ENCODE measurements at regions not wholly inside any gene's neighbourhood (a gene's known extent, or its start where the extent isn't known, plus 50 kb on each side); places are given as distances from the start of the nearest gene placed in this dataset.

GRCh38 chr2:129008055-129008880 lies 689.6 kb upstream of the HS6ST1 start:
- H3K4me3 ChIP-seq (ENCODE audit: low read depth, low read length) = no peak overlapping the region
- no peaks in the 10 kb centered on the region for H3K4me1 ChIP-seq
- no peaks in the 10 kb centered on the region for H3K36me3 ChIP-seq (ENCODE audit: control insufficient read depth, insufficient read depth, low read length)
- H3K9me3 ChIP-seq (ENCODE audit: control insufficient read depth, low read length) = no peaks in the 10 kb centered on the region
- no peaks in the 10 kb centered on the region for H3K79me2 ChIP-seq
- no peak overlapping the region for H3K9ac ChIP-seq
- no peak overlapping the region for H3K27ac ChIP-seq
- no peaks in the 10 kb centered on the region for H3K27me3 ChIP-seq (ENCODE audit: control insufficient read depth, insufficient read depth, low read length)
- TF ChIP-seq CTCF (IDR thresholded peaks at IDR 0.05) = no peak
- no peak overlapping the region for H3K4me2 ChIP-seq (ENCODE audit: low read length)
- H2AFZ ChIP-seq = no peak overlapping the region

- no peak overlapping the region for H2AFZ ChIP-seq
- H3K4me2 ChIP-seq (ENCODE audit: low read length) = no peak overlapping the region
- H3K27me3 ChIP-seq (ENCODE audit: control insufficient read depth, insufficient read depth, low read length) = no peaks in the 10 kb centered on the region
- no peaks in the 10 kb centered on the region for H3K4me1 ChIP-seq
- TF ChIP-seq CTCF (IDR thresholded peaks at IDR 0.05) = no peak
- no peak overlapping the region for H3K9ac ChIP-seq
- no peaks in the 10 kb centered on the region for H3K79me2 ChIP-seq
- no peak overlapping the region for H3K4me3 ChIP-seq (ENCODE audit: low read depth, low read length)
- no peak overlapping the region for H3K27ac ChIP-seq
- H3K36me3 ChIP-seq (ENCODE audit: control insufficient read depth, insufficient read depth, low read length) = no peaks in the 10 kb centered on the region
- no peaks in the 10 kb centered on the region for H3K9me3 ChIP-seq (ENCODE audit: control insufficient read depth, low read length)
These were observed 690.4 kb upstream of the HS6ST1 start for GRCh38 chr2:129008881-129009554.

DNA sequence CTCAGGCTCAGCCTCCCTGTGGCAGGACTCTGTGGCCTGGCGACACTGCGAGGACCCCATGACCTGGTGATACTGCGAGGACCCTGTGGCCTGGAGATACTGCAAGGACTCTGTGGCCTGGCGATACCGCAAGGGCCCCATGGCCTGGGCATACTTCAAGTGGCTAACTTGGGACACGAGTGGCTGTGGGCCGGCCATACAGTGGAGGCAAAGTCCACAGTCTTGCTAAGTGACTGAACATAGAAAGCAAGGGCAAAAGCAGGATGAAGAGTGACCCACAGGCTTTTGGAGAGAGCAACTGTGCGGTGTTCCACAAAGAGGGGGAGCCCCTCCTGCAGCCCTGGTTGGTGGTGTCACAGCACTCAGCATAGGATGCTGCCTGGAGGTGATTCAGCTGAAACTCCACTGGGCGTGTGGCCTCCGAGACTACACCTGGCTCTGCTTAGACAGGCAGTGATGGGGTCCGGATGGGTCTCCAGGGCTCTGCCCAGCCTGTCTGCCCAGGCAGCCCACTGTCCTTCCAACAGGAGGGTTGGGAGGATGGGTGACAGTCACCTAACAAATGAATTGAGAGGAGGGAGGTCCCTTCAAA lies 691.0 kb upstream of the HS6ST1 start:
- Histone ChIP-seq H3K27me3 (ENCODE audit: control insufficient read depth, insufficient read depth, low read length) (no peaks in the 10 kb centered on the region), H3K9ac (no peak overlapping the region), H3K4me1 (no peaks in the 10 kb centered on the region), H3K4me3 (ENCODE audit: low read depth, low read length) (no peak overlapping the region), H3K9me3 (ENCODE audit: control insufficient read depth, low read length) (no peaks in the 10 kb centered on the region), H3K79me2 (no peaks in the 10 kb centered on the region), H3K4me2 (ENCODE audit: low read length) (no peak overlapping the region), H3K27ac (no peak overlapping the region), H3K36me3 (ENCODE audit: control insufficient read depth, insufficient read depth, low read length) (no peaks in the 10 kb centered on the region), H2AFZ (no peak overlapping the region)
- no peak for TF ChIP-seq CTCF (IDR thresholded peaks at IDR 0.05)

- TF ChIP-seq CTCF (IDR thresholded peaks at IDR 0.05) = no peak
- no peaks in the 10 kb centered on the region for H3K27me3 ChIP-seq (ENCODE audit: control insufficient read depth, insufficient read depth, low read length)
- no peaks in the 10 kb centered on the region for H3K36me3 ChIP-seq (ENCODE audit: control insufficient read depth, insufficient read depth, low read length)
These were observed 691.6 kb upstream of the HS6ST1 start for GRCh38 chr2:129010262-129010661.

More at GRCh38 chr2:129010262-129010661, 691.6 kb upstream of the HS6ST1 start:
- Histone ChIP-seq H3K27ac (no peak overlapping the region), H3K4me1 (no peaks in the 10 kb centered on the region), H3K9me3 (ENCODE audit: control insufficient read depth, low read length) (no peaks in the 10 kb centered on the region), H2AFZ (no peak overlapping the region), H3K9ac (no peak overlapping the region), H3K4me3 (ENCODE audit: low read depth, low read length) (no peak overlapping the region), H3K79me2 (no peaks in the 10 kb centered on the region), H3K4me2 (ENCODE audit: low read length) (no peak overlapping the region)

Measured in parathyroid adenoma (tissue), 2 donors.